ENCODE measurements at regions not wholly inside any gene's neighbourhood (a gene's known extent, or its start where the extent isn't known, plus 50 kb on each side); places are given as distances from the start of the nearest gene placed in this dataset.
A peak's percentile ranks its signal among the peaks of the same experiment; 100 is the strongest.

DNA sequence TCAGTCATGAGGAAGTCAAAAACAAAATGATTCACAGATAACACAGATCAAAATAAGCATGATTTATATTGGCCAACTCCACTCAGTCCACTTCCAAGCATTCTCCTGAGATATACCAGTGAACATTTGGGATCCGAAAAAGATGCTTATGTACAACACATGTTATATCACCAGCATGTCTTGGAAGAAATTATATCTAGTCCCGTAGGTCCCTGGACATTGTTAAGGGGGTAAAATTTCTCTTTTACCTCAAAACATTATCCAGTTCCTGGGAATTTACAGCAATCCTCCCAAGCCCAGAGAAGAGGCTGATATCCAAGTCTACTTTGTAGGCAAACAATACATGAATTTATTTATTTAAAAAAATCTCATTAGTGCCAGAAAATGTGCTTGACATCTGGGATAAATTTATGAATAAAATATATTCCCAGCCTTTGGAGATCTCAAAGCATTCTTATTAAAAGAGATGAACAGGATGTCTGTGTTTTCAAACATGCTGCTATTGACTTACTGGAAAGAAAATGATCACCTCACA lies 582.2 kb upstream of the ZWINT start:
- DNase-seq = no peak

DNA sequence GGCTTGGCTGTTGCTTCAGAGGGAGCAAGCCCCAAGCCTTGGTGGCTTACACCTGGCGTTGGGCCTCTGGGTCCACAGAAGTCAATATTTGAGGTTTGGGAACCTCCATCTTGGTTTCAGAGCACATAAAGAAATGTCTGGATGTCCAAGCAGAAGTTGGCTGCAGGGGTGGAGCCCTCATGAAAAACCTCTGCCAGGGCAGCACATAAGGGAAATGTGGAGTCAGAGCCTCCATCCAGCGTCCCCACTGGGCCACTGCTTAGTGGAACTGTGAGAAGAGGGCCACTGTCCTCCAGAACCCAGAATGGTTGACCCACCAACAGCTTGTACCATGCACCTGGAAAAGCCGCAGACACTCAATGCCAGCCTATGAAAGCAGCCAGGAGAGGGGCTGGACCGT lies 573.5 kb upstream of the ZWINT start:
- no peak for DNase-seq

DNA sequence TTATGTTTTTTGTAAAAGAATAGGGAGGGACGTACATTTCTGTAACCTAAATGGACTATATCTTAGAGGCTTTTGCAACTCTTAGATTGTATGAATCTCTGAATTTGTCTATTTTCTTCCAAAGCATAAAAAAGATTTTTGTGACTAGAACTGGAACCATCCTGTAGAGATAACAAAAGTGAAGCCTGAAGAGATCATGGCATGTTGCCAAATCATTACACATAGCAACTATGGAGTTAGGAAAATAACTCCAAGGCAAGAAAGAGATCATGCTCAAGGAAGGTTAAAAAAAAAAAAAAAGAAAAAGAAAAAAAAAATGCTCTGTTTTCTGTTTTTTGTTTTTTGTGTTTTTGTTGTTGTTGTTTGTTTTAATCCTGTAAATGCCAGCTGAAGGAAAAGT lies 567.7 kb upstream of the ZWINT start:
- no peak for DNase-seq

DNA sequence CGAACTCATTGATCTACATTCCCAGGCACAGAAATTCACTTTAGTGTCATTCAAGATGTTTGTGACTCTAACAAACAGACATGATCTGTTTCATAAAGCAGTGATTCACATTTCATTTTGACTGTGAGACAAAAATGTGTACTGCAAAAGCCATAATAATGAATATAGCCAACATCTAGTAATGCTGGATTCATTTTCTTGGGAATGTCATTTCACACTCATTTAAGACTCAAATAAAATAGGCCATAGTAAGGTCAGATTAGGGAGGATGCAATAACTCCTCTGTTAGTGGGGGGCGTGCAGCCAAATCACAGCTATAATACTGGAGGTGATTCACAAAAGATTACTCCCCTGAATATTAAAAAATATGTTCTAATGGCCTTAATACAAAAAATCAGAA lies 566.6 kb upstream of the ZWINT start:
- DNase-seq = no peak

DNA sequence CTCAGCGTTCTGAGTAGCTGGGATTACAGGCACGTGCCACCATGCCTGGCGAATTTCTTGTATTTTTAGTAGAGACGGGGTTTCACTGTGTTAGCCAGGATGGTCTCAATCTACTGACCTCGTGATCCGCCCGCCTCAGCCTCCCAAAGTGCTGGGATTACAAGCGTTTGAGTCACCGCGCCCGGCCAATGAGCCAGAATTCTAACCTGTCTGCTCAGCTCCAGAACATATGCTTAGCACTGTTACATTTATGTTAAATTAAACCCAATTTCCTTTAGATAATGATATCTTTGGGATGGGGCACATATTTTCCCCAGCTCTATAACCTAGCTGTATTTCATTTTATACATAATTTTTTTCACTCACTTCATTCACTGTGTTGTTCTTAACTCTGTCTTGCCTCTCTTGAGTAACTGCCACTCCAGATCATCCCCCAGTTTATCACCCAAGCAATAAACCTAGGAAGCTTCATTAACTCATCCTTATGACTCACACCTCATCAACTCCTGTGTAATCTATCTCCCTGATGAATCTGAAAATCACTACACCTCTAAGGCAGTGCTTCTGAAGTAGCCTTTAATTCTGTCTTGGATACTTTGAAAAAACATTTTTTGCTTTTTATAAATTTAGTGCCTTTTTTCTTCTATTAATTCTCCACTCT lies 559.7 kb upstream of the ZWINT start:
- no peak for DNase-seq

DNA sequence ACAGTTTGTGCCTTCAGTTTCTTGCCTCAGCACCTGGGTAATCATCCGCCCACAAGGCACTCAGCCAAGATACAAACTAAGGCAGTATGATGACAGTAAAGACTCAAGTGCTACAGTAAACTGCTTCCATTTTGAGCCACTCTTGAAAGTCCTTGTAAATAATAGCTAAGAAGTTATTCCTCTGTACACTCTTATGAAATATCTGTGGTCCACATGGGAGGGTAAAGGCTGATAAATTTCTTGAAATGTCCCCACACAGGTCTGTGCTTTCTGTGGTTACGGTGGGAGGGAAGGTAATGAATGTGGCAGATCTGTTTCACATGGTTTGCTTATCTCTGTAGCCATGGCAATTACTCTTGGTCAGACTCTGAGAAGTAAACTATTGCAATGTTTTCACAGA lies 551.0 kb upstream of the ZWINT start:
- no peak for DNase-seq

DNA sequence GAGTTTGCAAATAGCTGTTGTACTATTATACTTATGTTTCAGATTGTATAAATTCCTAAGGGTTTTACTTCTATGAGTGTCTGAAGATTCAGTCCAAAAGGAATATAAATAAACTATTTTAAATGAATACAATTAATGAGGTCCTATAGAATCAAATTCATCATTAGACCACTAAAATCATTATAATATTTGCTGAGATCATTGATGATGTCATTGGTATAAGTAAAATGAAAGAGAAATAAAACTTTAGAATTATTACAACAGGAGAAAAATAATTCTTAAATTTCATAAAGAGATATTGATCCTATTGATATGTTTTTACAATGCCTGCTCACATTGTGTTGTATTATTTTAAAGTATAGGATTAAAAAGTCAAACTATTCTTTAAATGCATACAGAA lies 544.0 kb upstream of the ZWINT start:
- no peak for DNase-seq

DNA sequence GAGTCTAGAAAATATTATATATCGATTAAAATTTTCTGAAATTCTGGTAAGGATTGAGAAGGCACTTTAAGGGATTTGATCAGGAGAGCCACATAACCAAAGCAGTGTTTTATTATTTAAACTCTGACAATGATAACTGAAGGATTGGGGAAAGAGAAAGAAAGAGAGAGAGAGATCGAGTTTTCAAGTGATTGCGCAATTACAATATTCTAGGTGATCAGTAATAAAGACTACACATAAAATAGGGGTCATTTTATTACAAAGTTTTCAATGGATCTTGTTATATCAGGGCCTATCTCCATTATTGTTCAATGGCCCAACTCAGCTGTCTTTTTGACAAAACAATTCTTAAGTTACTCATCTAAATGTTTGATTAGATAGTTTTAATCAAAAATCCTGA lies 541.5 kb upstream of the ZWINT start:
- DNase-seq = no peak

DNA sequence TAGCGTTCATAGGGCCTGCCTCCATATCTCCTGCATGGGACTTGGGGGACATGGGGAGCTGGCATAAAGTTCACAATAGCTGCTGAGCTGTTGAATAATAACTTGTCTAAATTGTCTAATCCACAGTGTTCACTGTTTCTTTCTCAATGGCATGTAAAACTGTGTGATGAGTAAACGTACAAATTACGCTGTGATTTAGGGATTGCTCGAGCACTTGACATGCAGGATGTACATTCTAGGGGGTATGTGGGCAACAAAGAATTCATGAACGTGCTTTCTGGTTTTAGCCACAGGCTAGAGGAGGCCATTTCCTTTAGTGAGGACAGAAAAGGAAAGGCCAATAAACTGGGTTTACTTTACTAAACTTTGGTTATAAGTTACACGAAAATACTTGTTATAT lies 534.2 kb upstream of the ZWINT start:
- DNase-seq = no peak

DNA sequence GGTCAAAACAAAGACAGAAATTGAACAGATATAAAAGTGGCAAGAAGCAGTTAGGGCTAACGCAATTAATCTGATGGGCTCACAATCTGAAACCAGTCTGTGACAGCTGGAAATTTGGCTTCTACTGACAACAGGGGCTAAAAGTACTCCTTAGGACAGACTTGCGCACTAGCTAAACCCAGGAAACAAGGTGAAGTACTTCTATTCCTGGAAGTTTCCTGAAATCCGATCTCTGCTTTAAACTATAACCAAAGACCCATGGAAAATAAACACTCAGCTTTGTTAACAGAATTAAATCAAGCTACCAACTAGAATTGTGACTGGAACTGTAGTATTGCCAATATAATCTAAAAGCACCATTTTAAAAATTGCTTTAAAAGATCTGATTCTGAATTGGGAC lies 520.2 kb upstream of the ZWINT start:
- DNase-seq = peak; percentile 13

DNA sequence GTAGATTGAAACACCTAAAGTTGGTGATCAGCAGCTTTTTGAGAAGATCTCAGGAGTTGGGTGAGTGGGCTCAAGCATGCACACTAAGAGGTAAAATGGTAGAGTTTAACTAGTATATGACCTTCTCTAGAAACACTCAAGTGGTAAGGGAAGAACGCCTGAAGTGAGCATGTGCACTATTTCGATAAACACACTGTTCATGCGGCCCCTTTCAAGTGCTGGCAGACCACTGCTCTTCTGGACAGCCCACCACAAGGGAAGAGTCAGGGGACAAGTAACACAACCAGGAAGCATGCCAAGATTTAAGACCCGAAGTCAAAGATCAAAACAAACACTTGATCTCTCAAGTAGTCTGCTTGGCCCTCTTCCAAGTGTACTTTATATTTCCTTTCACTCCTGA lies 519.5 kb upstream of the ZWINT start:
- no peak for DNase-seq

DNA sequence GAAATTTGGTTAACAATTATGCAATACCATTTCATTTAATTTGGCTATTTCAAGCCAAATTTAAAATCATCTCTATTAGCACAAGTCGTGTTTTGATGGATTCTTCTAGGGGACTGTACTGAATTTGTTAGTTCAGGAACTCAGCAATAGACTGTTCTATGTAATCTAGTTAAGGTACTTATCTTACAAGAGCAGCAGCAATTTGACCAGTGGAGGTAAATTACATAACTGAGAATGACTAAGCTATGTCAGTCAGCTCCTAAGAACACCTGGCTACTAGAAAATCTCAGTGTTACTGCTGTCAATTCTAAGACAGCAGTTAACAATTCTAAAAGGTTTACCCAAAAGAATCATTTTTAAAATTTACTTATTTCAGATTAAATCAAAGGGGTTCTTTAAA lies 513.9 kb upstream of the ZWINT start:
- DNase-seq = no peak

DNA sequence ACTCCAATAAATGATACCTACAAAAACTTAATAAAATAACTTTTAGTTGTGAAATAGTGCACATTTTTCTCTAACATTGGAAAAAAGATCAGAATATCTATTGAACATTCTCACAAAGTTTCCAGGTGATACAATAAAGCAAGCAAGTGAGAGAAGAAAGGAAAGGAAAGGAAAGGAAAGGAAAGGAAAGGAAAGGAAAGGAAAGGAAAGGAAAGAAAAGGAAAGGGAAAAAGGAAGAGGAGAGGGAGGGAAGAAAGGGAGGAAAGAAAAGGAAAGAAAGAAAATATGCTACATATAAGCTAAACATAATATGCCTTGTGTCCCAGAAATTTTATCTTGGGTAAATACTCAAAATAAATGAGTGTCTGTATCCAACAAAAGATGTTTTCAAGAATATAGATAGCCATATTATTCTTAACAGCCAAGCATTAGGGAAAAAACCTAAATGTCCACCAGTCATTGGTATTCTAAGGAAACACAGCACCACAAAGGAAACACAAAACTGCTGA lies 510.2 kb upstream of the ZWINT start:
- no peak for DNase-seq

DNA sequence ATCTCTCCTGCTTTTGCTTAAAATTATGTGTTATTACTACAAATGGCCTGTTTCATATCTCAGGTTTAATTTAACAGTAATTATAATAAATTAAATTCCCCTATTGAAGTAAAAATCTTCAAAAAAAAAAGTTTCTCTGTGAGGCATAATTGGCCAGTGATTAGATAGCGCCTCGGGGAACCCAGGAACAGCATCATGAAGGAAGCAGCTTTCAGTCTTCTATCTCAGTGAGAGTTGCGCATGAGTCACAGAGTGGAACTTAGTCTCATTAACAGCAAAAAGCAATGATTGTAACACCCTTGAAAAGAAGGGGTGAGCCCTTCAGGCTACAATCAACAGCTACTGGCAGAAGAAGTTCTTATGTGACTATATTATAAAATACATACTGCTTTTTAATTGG lies 506.2 kb upstream of the ZWINT start:
- DNase-seq = no peak

DNA sequence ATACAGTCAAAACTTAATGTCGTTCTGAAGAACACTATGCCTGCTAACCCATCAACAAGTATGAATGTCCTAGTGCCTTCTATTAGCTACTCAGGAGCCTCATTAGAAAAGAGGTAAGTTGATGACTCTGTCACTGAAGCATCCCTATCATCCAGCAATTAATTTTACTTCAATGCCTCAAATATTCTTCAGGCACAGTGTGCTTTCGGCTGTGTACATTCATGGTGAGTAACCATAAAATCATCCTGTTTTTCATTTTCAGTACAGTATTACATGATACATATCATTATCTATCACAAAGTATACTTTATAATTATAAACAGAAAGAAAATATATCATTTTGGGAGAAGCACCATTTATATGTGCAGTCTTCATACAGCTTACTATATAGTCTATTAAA lies 495.5 kb upstream of the ZWINT start:
- no peak for DNase-seq

DNA sequence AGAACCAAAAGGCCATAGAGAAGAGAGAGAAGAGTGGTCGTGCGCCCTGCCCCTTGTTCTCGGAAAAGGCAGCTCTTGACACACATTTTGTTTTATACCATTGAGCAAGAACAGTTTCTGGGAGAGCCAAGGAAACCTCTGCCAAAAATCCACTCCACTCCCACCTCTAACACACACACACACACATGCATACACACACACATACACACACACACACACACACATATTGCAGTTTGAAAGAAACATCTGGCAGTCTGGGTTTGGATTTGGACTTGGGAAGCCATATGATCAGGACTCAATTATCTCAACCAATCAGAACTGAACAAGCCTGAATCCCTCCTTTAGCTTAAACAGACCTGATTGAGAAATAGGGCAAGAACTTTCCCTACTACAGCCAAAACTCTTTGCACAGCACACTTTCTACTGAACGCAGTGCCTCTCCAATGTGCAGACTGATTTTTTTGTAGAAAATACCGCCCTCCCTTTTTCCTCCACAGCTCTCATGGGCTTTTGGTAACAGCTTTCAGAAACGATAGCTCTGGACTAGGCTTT lies 484.0 kb upstream of the ZWINT start:
- DNase-seq = no peak

DNA sequence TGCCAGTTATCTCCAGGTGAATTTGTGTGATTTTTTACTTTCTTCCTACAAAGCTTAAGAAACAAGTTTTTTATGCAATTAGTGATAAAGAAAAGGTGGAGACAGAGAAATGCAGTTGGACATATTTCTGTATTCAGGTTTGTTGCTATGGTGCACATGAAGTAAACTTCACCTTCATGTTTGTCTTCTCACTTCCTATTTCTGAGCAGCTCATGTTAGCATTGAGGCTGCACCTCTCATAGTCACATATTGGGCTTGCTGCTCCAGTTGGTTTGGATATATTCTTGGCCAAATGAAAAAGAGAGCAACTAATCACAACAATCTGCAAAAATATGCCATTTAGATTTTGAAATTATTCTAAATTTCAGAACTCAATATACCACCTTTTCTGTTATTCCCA lies 475.6 kb upstream of the ZWINT start:
- DNase-seq = no peak

DNA sequence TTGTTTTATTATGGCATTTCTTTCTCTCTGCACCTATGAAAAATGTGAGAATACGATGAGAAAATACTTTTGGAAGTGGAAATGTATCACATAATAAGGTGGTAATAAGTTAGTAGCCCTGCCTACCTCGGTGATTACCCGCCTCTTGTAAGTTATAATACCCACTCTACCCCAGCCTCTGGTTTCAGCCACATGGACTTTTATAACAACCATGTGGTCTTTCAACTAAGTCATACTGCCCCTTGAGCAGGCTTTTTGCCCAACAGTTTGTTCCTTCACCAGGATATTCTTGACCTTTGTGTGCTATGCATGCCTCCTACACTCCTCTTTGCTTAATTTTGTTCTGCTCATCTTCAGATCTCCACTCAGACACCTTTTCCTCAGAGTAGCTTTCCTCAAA lies 470.6 kb upstream of the ZWINT start:
- DNase-seq = no peak

DNA sequence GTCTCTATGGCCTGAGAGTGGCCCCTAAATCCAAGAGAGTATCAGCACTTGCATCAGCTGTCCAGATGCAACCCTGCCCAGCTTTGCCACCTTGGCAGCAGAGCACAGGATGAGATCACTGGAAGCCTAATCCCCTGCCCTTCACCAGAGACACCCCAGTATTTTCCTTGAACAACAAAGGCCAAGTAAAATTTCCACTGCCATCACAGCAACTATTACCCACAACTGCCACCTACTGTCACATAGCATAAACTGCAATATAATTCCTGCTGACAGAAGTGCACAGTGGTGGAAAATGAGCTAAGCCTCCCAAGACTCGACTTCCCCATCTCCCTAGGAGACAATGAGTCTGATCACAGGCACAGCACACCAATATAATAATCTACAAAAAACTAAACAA lies 462.8 kb upstream of the ZWINT start:
- DNase-seq = no peak

DNA sequence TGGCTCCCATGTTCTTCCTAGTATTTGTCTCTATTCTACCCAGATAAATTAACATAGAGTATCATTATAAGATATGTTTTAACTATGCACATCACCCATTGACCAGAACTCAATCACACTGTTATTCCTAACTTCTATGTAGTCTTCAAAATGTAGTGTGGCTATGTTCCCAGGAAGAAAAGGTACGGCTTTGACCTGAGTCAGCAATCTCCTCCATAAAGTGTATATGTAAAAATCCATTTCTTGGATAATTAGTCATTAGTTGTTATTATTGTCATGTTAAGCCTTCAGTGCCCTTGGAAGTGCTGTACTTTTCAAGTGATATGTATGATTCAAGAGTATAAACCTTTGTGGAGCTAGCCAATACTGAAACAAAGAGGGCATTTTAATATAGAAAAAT lies 444.0 kb upstream of the ZWINT start:
- no peak for DNase-seq

DNA sequence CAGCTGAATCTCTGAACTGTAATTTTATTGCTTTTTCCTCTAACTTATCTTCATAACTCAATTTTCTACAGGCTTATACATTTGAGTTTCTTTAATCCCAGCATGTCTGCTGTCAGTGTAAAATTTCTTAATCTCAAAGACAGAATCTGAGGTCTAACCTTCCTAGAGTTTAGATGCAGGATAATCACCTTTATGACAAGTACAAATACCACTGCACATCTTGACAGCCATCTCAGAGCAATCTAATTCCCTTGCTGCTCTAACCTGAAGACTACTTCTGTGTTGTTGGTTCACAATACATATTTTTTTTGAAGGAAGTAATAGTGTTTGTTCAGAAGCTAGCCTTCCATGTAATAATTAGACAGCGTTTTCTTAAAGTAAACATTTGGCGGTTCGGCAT lies 424.2 kb upstream of the ZWINT start:
- no peak for DNase-seq

DNA sequence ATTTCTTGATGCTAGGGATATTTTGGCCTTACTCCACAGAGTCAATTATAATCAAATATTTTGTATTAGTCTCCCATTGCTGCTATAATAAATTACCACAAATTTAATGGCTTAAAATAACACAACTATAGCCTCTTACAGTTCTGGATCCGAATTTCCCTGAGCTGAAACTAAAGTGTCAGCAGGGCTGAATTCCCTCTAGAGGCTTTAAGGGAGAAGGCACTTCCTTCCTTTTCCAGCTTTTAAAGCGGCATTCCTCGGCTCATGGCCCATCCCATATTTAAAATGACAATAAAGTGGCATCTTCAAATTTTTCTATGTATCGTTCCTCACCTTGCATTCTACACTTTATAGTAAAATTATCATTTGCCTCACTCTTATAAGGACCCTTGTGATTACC lies 421.4 kb upstream of the ZWINT start:
- no peak for DNase-seq

DNA sequence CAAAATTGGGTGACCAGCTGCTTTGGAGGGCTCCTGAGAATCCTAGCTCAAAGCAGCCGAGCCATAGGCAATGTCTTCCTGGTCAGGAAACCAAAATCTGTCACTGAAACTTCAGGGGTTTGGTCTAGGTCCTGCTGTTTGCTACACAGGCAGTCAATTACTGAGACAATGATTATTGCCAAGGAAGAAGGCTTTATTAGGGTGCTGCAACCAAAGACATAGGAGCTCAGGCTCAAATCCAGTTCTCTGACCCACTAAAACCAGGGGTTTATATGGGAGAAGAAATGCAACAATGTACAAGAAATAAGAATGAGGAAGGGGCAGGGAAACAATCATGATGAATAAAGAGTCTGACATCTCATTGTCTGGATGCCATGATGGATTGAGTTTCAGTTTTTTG lies 410.3 kb upstream of the ZWINT start:
- no peak for DNase-seq

DNA sequence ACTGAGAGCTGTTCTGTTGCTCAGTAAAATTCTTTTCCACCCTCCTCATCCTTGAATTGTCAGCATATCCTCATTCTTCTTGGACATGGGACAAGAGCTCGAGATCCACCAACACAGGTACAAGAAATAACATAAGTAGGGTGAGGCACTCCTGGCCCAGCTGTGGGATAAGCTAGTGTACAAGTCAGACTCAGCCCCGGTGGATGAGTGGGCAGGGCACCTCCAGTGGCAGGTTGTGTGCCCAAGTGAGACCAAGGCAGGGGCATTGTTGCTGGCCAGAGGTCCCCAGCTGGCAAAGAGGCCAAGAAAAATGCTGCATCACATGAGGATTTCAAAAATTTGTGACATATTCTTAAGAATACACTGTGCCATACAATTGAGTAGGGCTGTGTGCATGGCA lies 402.0 kb upstream of the ZWINT start:
- no peak for DNase-seq

DNA sequence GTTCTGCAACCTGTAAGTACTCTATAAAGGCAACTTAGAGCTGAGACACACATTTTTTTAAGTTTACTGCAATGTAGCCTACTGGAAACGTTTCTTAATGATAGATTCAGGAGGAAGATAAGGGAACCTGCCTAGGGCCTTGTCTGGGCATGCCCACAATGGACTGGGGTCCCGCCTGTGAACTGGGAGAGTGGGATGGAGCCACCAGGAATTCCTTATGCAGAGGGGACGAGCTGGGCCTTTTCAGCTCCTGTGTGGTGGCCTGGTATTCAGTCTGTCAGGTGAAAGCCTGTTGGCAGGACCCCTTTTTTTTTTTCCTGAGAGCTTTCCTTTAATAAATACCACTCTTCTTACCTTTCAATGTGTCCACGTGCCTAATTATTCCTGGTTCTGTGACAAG lies 384.4 kb upstream of the ZWINT start:
- no peak for DNase-seq
